Suprapubic skin (tissue), 4 donors: ENCODE measurements at regions not wholly inside any gene's neighbourhood (a gene's known extent, or its start where the extent isn't known, plus 50 kb on each side); places are given as distances from the start of the nearest gene placed in this dataset.
A peak's percentile ranks its signal among the peaks of the same experiment; 100 is the strongest.

Experiments used
- DNase-seq, 2 donors: peaks; one replicate each; pipeline ENCODE4 v3.0.0-alpha.2; 2019; ENCODE audit warnings: low spot score in 2 of 2
- H3K27ac ChIP-seq: fragments of 200-600 bp; sonication (generic); one replicate; pipeline ENCODE4 v1.5.1; 2019
- H3K27me3 ChIP-seq: fragments of 200-600 bp; sonication (generic); one replicate; pipeline ENCODE4 v1.5.1; 2019
- H3K36me3 ChIP-seq: fragments of 200-600 bp; sonication (generic); one replicate; pipeline ENCODE4 v1.5.1; 2019
- H3K4me1 ChIP-seq: fragments of 200-600 bp; sonication (generic); one replicate; pipeline ENCODE4 v1.5.1; 2019
- H3K4me3 ChIP-seq: fragments of 200-600 bp; sonication (generic); one replicate; pipeline ENCODE4 v1.5.1; 2019; ENCODE audit warnings: mild to moderate bottlenecking
- H3K9me3 ChIP-seq: fragments of 200-600 bp; sonication (generic); one replicate; pipeline ENCODE4 v1.5.1; 2019
- CTCF ChIP-seq, 2 donors: fragments of 200-600 bp in 1 of 2; fragments of 450-650 bp in 1 of 2; sonication (generic) in 1 of 2; IDR thresholded peaks; one replicate each; pipeline ENCODE4 v1.5.1; 2016 to 2019; ENCODE audit warnings: antibody characterized with exemption in 2 of 2, mild to moderate bottlenecking in 1 of 2, moderate library complexity in 1 of 2
- EP300 ChIP-seq: sonication (generic); formaldehyde crosslinking; IDR thresholded peaks from one replicate; pipeline ENCODE4 v1.6.1; 2017; ENCODE audit warnings: antibody characterized with exemption
- POLR2A ChIP-seq, 2 donors: fragments of 450-650 bp; IDR thresholded peaks; one replicate each; pipeline ENCODE4 v1.6.1; 2017; ENCODE audit warnings: antibody characterized with exemption in 2 of 2, mild to moderate bottlenecking in 2 of 2, moderate library complexity in 2 of 2
- POLR2AphosphoS5 ChIP-seq, 3 donors: sonication (generic); formaldehyde crosslinking; IDR thresholded peaks; one replicate each; pipeline ENCODE4 v1.6.1; 2017; ENCODE audit warnings: antibody characterized with exemption in 3 of 3
- WGBS: methylation state at CpG from one replicate; pipeline ENCODE4 v1.1.5; 2018; 5-methylcytosine and 5-hydroxymethylcytosine counted together

GRCh38 chr22:49091917-49092545 lies 735.6 kb downstream of the BRD1 start:
- no peak overlapping the region for H3K4me3 ChIP-seq
- no peak overlapping the region for H3K27ac ChIP-seq
- no peaks in the 10 kb centered on the region for H3K36me3 ChIP-seq
- no peaks in the 10 kb centered on the region for H3K9me3 ChIP-seq
- no peak for DNase-seq
- peaks cover 17% of the 10 kb centered on the region for H3K4me1 ChIP-seq
- H3K27me3 ChIP-seq, result peaks cover 29% of the 10 kb centered on the region
- 53% methylated on average over 9 of the region's 13 CpGs for WGBS
- TF ChIP-seq CTCF (IDR thresholded peaks at IDR 0.05) (no peak), POLR2AphosphoS5 (IDR thresholded peaks at IDR 0.05) (no peak), POLR2A (IDR thresholded peaks at IDR 0.05) (no peak), EP300 (no peak)

- Histone ChIP-seq H3K27ac (no peak overlapping the region), H3K4me1 (peaks cover 17% of the 10 kb centered on the region), H3K27me3 (peaks cover 29% of the 10 kb centered on the region), H3K9me3 (no peaks in the 10 kb centered on the region), H3K4me3 (no peak overlapping the region), H3K36me3 (no peaks in the 10 kb centered on the region)
- TF ChIP-seq POLR2A (IDR thresholded peaks at IDR 0.05) (no peak), CTCF (IDR thresholded peaks at IDR 0.05) (no peak), POLR2AphosphoS5 (IDR thresholded peaks at IDR 0.05) (no peak), EP300 (no peak)
- peak in 1 of 2 donors; percentile 30 for DNase-seq
- 88% methylated on average over 14 of the region's 19 CpGs for WGBS
Observed at GRCh38 chr22:49091451-49091850, 736.2 kb downstream of the BRD1 start.

GRCh38 chr22:49090853-49091135 lies 736.9 kb downstream of the BRD1 start:
- WGBS, result 85% methylated on average over 10 of the region's 10 CpGs
- TF ChIP-seq CTCF (IDR thresholded peaks at IDR 0.05), result no peak
- no peak for TF ChIP-seq POLR2A (IDR thresholded peaks at IDR 0.05)
- no peak for TF ChIP-seq EP300
- TF ChIP-seq POLR2AphosphoS5 (IDR thresholded peaks at IDR 0.05), result no peak

GRCh38 chr22:49090061-49090852 lies 737.4 kb downstream of the BRD1 start:
- H3K36me3 ChIP-seq, result no peaks in the 10 kb centered on the region
- TF ChIP-seq POLR2AphosphoS5 (IDR thresholded peaks at IDR 0.05) (no peak), POLR2A (IDR thresholded peaks at IDR 0.05) (no peak), CTCF (IDR thresholded peaks at IDR 0.05) (no peak), EP300 (no peak)
- H3K9me3 ChIP-seq, result no peaks in the 10 kb centered on the region
- peaks cover 32% of the 10 kb centered on the region for H3K27me3 ChIP-seq
- WGBS, result 94% methylated on average over 14 of the region's 20 CpGs
- DNase-seq, result peak in 1 of 2 donors; percentile 48
- no peak overlapping the region for H3K27ac ChIP-seq
- no peak overlapping the region for H3K4me3 ChIP-seq
- H3K4me1 ChIP-seq, result peaks cover 17% of the 10 kb centered on the region

More at GRCh38 chr22:49090853-49091135, 736.9 kb downstream of the BRD1 start:
- DNase-seq, result no peak
- Histone ChIP-seq H3K27ac (no peak overlapping the region), H3K4me3 (no peak overlapping the region), H3K36me3 (no peaks in the 10 kb centered on the region), H3K9me3 (no peaks in the 10 kb centered on the region), H3K27me3 (peaks cover 29% of the 10 kb centered on the region), H3K4me1 (peaks cover 17% of the 10 kb centered on the region)
